ENCODE measurements at regions not wholly inside any gene's neighbourhood (a gene's known extent, or its start where the extent isn't known, plus 50 kb on each side); places are given as distances from the start of the nearest gene placed in this dataset.

- TF ChIP-seq CTCF (IDR thresholded peaks at IDR 0.05) (no peak), POLR2A (IDR thresholded peaks at IDR 0.05) (no peak)
Observed at GRCh38 chr18:10239991-10240634, 214.3 kb upstream of the APCDD1 start.
